ENCODE measurements at regions not wholly inside any gene's neighbourhood (a gene's known extent, or its start where the extent isn't known, plus 50 kb on each side); places are given as distances from the start of the nearest gene placed in this dataset.

DNA sequence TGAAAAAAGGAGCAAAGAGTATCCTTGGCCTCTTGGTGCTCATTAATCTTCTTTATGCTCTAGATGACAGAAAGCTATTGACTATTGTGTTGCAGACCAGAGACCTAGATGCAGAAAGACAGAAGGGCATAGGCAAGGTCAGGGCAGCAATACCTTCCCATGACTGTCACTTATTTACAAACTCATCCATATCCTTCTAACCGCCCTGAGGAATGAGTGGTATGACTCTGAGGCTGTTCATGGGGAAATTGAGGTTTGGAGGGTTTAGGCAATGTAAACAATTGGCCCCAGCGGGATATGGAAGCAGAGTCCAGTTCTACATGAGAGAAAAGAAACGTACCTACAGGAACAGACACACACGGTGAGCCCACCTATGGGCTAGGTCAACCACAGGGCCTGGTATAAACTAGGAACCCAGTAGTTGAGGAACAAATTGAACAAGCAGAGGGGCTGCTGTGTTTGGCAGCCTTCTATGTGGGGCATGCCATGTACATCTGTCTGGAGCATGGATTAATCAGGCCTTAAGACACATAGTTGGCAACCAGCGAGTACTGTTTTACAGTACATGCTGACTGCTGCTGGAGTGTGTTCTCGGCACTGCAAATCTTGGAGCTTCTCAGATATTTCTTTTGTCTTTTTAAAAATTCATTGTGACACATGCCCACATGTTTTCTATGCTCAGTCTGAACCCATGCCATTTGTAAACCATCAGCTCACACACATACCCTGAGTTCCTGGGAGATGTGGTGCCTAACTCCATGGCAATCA, 159.7 kb upstream of the NTF3 start:
- TF ChIP-seq, protein P1, sequence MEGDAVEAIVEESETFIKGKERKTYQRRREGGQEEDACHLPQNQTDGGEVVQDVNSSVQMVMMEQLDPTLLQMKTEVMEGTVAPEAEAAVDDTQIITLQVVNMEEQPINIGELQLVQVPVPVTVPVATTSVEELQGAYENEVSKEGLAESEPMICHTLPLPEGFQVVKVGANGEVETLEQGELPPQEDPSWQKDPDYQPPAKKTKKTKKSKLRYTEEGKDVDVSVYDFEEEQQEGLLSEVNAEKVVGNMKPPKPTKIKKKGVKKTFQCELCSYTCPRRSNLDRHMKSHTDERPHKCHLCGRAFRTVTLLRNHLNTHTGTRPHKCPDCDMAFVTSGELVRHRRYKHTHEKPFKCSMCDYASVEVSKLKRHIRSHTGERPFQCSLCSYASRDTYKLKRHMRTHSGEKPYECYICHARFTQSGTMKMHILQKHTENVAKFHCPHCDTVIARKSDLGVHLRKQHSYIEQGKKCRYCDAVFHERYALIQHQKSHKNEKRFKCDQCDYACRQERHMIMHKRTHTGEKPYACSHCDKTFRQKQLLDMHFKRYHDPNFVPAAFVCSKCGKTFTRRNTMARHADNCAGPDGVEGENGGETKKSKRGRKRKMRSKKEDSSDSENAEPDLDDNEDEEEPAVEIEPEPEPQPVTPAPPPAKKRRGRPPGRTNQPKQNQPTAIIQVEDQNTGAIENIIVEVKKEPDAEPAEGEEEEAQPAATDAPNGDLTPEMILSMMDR (IDR thresholded peaks at IDR 0.05) = no peak
- TF ChIP-seq EZH2phosphoT487 (IDR thresholded peaks at IDR 0.05) (no peak), EZH2 (IDR thresholded peaks at IDR 0.05) (no peak)
